KMS-11 (cell line): ENCODE measurements at regions not wholly inside any gene's neighbourhood (a gene's known extent, or its start where the extent isn't known, plus 50 kb on each side); places are given as distances from the start of the nearest gene placed in this dataset.

Experiments
- H2AFZ ChIP-seq: fragments of 200-600 bp; sonication (generic); 2 replicates; pipeline ENCODE4 v1.6.1; 2016; ENCODE audit warnings: antibody characterized with exemption, mixed run types, low read depth
- H3K27ac ChIP-seq: fragments of 200-600 bp; sonication (generic); 2 replicates; pipeline ENCODE4 v1.6.1; 2016; ENCODE audit warnings: mild to moderate bottlenecking, mixed run types
- H3K27me3 ChIP-seq: fragments of 200-600 bp; sonication (generic); 2 replicates; pipeline ENCODE4 v1.6.1; 2017; ENCODE audit warnings: mild to moderate bottlenecking, low read depth, mixed run types, moderate library complexity; ENCODE audit not compliant: insufficient read depth
- H3K36me3 ChIP-seq: fragments of 200-600 bp; sonication (generic); 2 replicates; pipeline ENCODE4 v1.6.1; 2017; ENCODE audit warnings: mild to moderate bottlenecking, mixed run types; ENCODE audit not compliant: insufficient read depth
- H3K4me1 ChIP-seq: fragments of 200-600 bp; sonication (generic); 2 replicates; pipeline ENCODE4 v1.6.1; 2016; ENCODE audit warnings: mild to moderate bottlenecking, low read depth, mixed run types; ENCODE audit not compliant: poor library complexity, severe bottlenecking
- H3K4me2 ChIP-seq: fragments of 200-600 bp; sonication (generic); 2 replicates; pipeline ENCODE4 v1.7.0; 2016; ENCODE audit warnings: mild to moderate bottlenecking, mixed run types
- H3K4me3 ChIP-seq: fragments of 200-600 bp; sonication (generic); IDR thresholded peaks from 2 replicates; pipeline ENCODE4 v1.6.1; 2017; ENCODE audit warnings: low read depth, low read length, mixed read lengths; ENCODE audit not compliant: insufficient read depth
- H3K79me2 ChIP-seq: fragments of 200-600 bp; sonication (generic); 2 replicates; pipeline ENCODE4 v1.6.1; 2016; ENCODE audit warnings: low read depth, mixed run types; ENCODE audit not compliant: insufficient read depth
- H3K9ac ChIP-seq: fragments of 200-600 bp; sonication (generic); 2 replicates; pipeline ENCODE4 v1.6.1; 2016; ENCODE audit warnings: mild to moderate bottlenecking, mixed run types
- H4K20me1 ChIP-seq: fragments of 200-600 bp; sonication (generic); 2 replicates; pipeline ENCODE4 v1.6.1; 2016; ENCODE audit warnings: mild to moderate bottlenecking, mixed run types; ENCODE audit not compliant: insufficient read depth
- TF ChIP-seq, protein P1 (sequence below): fragments of 200-600 bp; sonication (generic); conservative IDR thresholded peaks from 2 replicates; pipeline ENCODE4 v1.6.1; 2017; ENCODE audit warnings: low read depth, mild to moderate bottlenecking, antibody characterized with exemption, low read length, moderate library complexity, mixed read lengths

DNA sequence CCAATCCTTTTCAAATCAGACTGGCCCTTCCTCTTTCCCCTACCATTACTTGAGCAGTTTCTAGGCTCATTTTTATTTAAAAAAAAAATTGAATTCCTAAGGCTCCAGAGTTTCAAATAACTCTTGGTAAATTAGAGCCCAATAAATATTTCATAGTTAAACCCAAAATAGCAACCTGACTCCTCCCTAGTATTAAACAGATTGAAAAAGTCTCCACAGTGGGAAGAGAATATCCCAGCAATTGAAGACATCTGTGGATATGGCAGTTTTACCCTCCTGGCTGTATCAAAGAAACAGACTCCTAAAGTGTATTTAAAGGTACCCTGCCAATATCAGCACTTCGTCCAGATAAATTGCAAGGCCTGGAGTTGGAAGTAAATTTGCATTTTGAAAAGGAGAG, 52.7 kb upstream of the GDNF start:
- no peaks in the 10 kb centered on the region for H3K27me3 ChIP-seq
- H4K20me1 ChIP-seq: no peaks in the 10 kb centered on the region
- TF ChIP-seq, protein P1, sequence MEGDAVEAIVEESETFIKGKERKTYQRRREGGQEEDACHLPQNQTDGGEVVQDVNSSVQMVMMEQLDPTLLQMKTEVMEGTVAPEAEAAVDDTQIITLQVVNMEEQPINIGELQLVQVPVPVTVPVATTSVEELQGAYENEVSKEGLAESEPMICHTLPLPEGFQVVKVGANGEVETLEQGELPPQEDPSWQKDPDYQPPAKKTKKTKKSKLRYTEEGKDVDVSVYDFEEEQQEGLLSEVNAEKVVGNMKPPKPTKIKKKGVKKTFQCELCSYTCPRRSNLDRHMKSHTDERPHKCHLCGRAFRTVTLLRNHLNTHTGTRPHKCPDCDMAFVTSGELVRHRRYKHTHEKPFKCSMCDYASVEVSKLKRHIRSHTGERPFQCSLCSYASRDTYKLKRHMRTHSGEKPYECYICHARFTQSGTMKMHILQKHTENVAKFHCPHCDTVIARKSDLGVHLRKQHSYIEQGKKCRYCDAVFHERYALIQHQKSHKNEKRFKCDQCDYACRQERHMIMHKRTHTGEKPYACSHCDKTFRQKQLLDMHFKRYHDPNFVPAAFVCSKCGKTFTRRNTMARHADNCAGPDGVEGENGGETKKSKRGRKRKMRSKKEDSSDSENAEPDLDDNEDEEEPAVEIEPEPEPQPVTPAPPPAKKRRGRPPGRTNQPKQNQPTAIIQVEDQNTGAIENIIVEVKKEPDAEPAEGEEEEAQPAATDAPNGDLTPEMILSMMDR: no peak

DNA sequence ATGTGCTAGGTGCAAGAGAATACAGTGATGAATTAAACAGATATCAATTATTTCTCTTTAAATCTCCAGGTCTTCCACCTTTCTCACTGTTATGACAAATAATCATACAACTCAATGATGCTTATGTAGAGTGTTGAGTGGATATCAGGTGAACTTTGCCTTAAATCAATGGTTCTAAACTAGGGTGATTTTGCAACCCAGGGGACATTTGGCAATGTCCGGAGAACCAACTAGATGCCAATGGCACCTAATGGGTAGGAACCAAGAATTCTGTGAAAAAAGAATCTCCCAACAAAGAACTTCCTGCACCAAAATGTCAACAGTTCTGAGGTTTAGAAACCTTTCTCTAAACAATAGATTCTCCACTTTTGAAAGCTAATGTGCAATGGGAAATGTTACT, 52.0 kb upstream of the GDNF start:
- Histone ChIP-seq H2AFZ (no peak overlapping the region), H3K4me1 (no peaks in the 10 kb centered on the region), H3K27ac (no peak overlapping the region), H4K20me1 (no peaks in the 10 kb centered on the region), H3K79me2 (no peaks in the 10 kb centered on the region), H3K4me3 (no peak overlapping the region), H3K27me3 (no peaks in the 10 kb centered on the region), H3K9ac (no peak overlapping the region), H3K4me2 (no peak overlapping the region), H3K36me3 (no peaks in the 10 kb centered on the region)
- TF ChIP-seq, protein P1: no peak

More for the DNA sequence above, 52.7 kb upstream of the GDNF start:
- no peak overlapping the region for H2AFZ ChIP-seq
- no peak overlapping the region for H3K27ac ChIP-seq
- H3K9ac ChIP-seq: no peak overlapping the region
- no peaks in the 10 kb centered on the region for H3K36me3 ChIP-seq
- H3K79me2 ChIP-seq: no peaks in the 10 kb centered on the region
- H3K4me2 ChIP-seq: no peak overlapping the region
- H3K4me3 ChIP-seq: no peak overlapping the region
- no peaks in the 10 kb centered on the region for H3K4me1 ChIP-seq

DNA sequence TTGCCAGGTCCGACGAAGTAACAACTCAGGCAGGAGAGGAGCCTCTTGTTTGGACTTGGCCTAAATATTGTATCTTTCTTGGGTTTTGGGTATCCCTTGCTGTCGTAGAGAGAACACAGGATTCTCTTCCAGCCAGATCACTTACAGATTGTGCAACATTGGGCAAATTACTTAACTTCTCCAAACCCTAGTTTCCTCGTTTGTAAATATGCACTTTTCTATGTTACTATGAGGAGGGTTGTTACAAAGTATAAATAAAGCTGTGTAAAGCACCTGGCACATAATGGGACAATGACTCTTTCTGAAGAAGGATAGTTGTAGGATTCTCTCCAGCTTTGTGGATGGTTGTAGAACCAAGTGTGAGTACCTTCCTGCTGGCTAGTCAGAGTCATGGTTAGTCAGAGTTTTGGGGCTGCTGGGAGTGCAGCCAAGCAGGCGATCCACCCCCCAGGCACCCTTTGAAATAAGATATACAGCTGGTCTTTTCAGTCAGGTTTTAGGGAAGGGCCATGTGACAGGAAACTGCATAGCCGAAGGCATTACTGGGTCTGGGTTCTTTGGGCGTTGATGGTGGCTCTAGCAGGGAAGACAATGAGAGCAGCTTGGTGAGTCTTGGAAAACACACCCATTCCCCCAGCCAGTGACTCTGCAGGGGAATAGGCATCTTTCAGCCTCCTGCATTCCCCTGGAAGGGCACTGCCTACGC, 49.9 kb upstream of the GDNF start:
- Histone ChIP-seq H3K79me2 (no peaks in the 10 kb centered on the region), H3K36me3 (no peaks in the 10 kb centered on the region), H3K4me3 (no peak overlapping the region), H4K20me1 (no peaks in the 10 kb centered on the region), H3K4me1 (no peaks in the 10 kb centered on the region), H3K9ac (no peak overlapping the region), H3K27me3 (no peaks in the 10 kb centered on the region), H3K4me2 (no peak overlapping the region), H3K27ac (no peak overlapping the region), H2AFZ (no peak overlapping the region)
- TF ChIP-seq, protein P1: no peak
